Middle frontal gyrus (tissue), 1 donor: ENCODE measurements at regions not wholly inside any gene's neighbourhood (a gene's known extent, or its start where the extent isn't known, plus 50 kb on each side); places are given as distances from the start of the nearest gene placed in this dataset.

Source experiments
- DNase-seq: peaks from one replicate; pipeline ENCODE4 v3.0.0-alpha.2; 2015; ENCODE audit warnings: low spot score; ENCODE audit errors: extremely low spot score

DNA sequence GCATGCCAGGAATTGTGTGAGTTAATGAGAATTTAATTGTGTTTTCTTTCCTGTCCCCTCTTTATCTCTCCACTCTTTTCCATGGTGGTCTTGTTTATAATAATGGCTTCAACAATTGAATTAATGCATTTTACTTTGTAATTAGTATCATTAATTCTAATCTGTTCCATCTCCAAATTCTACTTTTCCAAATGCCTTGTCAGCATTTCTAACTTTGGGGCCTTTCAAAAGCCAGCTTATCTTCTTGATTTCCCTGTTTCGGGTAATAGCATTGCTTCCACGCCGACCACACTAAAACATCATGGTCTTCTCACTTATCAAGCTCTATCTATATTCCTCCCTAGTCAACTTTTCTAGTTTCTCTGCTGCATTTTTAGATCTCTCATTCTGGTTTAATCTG, 54.2 kb upstream of the RMST start:
- DNase-seq: no peak

DNA sequence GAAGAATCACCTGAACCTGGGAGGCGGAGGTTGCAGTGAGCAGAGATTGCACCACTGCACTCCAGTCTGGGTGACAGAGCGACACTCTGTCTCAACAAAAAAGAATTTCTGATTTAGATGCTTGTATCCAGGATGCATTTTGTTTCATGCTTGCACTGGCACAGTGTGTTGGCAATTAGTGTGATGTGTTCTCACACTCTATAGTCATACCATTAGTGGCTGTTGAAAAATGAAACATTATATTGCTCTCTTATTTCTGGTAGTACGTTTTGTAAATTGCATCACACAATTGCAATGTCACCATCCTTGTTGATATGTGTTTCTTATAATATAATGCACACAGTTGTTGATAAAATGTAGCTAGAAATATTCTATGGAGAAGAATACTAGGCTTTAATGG, 51.3 kb upstream of the RMST start:
- DNase-seq: no peak
